ENCODE measurements at regions not wholly inside any gene's neighbourhood (a gene's known extent, or its start where the extent isn't known, plus 50 kb on each side); places are given as distances from the start of the nearest gene placed in this dataset.

DNA sequence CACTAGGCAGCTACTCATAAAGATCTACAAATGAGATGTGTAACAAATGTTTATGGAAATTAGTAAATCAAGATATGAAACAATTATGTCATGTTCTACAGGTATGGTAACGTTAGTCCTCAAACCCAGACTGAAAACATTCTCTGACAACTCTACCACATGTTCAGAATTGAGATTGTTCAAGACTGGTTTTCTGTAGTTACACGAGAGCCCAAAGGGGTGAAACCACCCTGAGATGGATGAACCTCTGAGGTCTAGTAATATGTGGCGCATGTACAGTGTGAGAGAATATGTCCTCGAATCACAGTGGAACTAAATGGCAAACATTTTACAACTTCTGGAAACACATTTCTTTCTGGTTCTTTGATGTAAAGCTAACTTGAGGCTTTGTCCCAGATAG, 614.3 kb downstream of the ZEB2 start (continued):
- TF ChIP-seq RBFOX2 (IDR thresholded peaks at IDR 0.05; ENCODE audit: low read depth, low read length) (no peak), ZNF3 (CRISPR knock-in tag; IDR thresholded peaks at IDR 0.05) (no peak), RFX5 (IDR thresholded peaks at IDR 0.05; ENCODE audit: low read depth, low read length) (no peak), ZFPM2 (CRISPR knock-in tag; IDR thresholded peaks at IDR 0.05) (no peak), ZC3H11A (IDR thresholded peaks at IDR 0.05; ENCODE audit: low read depth, low read length) (no peak), SRSF7 (optimal IDR thresholded peaks at IDR 0.05; ENCODE audit: low read depth, low read length) (no peak), GABPA (tag; conservative IDR thresholded peaks at IDR 0.05; ENCODE audit: low read depth) (no peak), ZNF212 (CRISPR knock-in tag; IDR thresholded peaks at IDR 0.05) (no peak), ETS2 (tag; IDR thresholded peaks at IDR 0.05; ENCODE audit: borderline replicate concordance, poor library complexity, severe bottlenecking) (no peak), NCOA2 (IDR thresholded peaks at IDR 0.05; ENCODE audit: partially characterized antibody in 2 of 2) (no peak)

DNA sequence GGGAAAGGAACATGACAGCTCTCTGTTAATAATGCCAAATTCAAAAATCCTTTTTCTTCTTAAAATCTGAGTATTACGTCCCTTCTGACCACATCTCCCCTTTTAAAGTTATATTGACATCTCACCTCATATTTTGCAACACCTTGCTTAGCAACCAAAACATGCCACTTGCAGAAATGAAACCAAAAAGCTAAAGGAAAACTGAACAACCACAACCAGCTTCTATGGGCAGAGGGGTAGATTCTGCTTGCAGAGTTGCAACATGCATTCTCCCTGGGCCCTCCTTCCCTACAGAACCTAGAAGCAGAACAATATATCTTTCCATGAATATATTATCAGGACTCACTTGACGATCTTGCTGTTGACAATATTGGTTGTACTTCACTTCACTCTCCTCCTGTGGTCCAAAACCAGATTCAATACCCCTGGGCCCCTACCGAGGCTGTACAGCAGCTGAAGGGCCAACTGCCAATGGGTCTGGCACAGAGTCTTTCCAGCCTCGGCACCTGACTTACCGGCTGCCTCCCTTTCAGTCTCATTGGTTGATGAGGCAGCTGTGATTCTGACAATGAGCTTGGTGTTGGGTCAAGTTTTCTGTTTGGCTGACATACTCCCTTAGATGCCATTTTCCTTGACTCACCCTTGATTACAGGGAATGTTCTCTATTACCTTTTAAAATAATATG, 616.6 kb downstream of the ZEB2 start:
- Histone ChIP-seq H3K9ac (ENCODE audit: insufficient read depth in 1 of 2, low read depth in 2 of 2, low read length in 2 of 2) (no peak overlapping the region), H3K4me1 (replicated peaks in 1 of 2; ENCODE audit: control insufficient read depth in 2 of 2, insufficient read depth in 2 of 2, low read length in 2 of 2) (no peaks in the 10 kb centered on the region), H3K36me3 (ENCODE audit: control insufficient read depth, insufficient read depth, low read length) (no peaks in the 10 kb centered on the region), H4K20me1 (replicated peaks; ENCODE audit: control insufficient read depth, insufficient read depth, low read length) (no peaks in the 10 kb centered on the region), H3K79me2 (ENCODE audit: control insufficient read depth, insufficient read depth, low read length) (no peaks in the 10 kb centered on the region), H3K9me3 (replicated peaks; ENCODE audit: control insufficient read depth, insufficient read depth, low read depth, low read length) (no peaks in the 10 kb centered on the region), H3K9me1 (ENCODE audit: control insufficient read depth, insufficient read depth, low read length) (no peaks in the 10 kb centered on the region), H3K27ac (ENCODE audit: extremely low read depth, low read depth, low read length) (no peak overlapping the region), H3K4me3 (no peak overlapping the region), H3K27me3 (ENCODE audit: control insufficient read depth in 2 of 2, insufficient read depth in 2 of 2, low read length in 2 of 2) (no peaks in the 10 kb centered on the region), H2AFZ (ENCODE audit: low read depth, low read length) (no peak overlapping the region; the same call in 1 of the 2 replicates), H3K4me2 (ENCODE audit: insufficient read depth, low read length) (no peak overlapping the region)
- FAIRE-seq (no peak), DNase-seq (ENCODE audit: extremely low read depth in 1 of 4, low spot score in 3 of 4) (no peak), ATAC-seq (no peak)
- no TSS peak for BruUV-seq (replicated peaks)
- intact Hi-C loops (cut with micrococcal nuclease) (no loop called here), in situ Hi-C loops (cut with MboI) (no loop called here)
- ChIA-PET POLR2A (no interaction called here), CTCF (ENCODE audit: low intra/inter-chr PET ratio) (no interaction called here)
- WGBS (ENCODE audit: insufficient coverage, low coverage, missing lambda C conversion rate): 26% methylated on average over 5 of the region's 5 CpGs
- no peak for TF ChIP-seq TFAM (CRISPR knock-in tag; conservative IDR thresholded peaks at IDR 0.05)
